ENCODE measurements at regions not wholly inside any gene's neighbourhood (a gene's known extent, or its start where the extent isn't known, plus 50 kb on each side); places are given as distances from the start of the nearest gene placed in this dataset.

GRCh38 chr3:59660852-59661625 is 611.2 kb upstream of the CFAP20DC start:
- Mint-ChIP-seq H3K4me1 (ENCODE audit: low read depth) (no peaks in the 10 kb centered on the region), H3K4me3 (no peak overlapping the region), H3K9me3 (peaks cover 1% of the 10 kb centered on the region), H3K27ac (no peak overlapping the region), H3K27me3 (ENCODE audit: low read depth) (no peaks in the 10 kb centered on the region), H3K36me3 (ENCODE audit: low read depth) (no peaks in the 10 kb centered on the region)
- intact Hi-C loops (cut with micrococcal nuclease) = no loop called here
- CTCF ChIA-PET = no interaction called here
- DNase-seq = no peak

- Mint-ChIP-seq H3K4me1 (ENCODE audit: low read depth) (no peaks in the 10 kb centered on the region), H3K27ac (no peak overlapping the region), H3K36me3 (ENCODE audit: low read depth) (no peaks in the 10 kb centered on the region), H3K27me3 (ENCODE audit: low read depth) (no peaks in the 10 kb centered on the region), H3K9me3 (peaks cover 1% of the 10 kb centered on the region), H3K4me3 (no peak overlapping the region)
- no peak for DNase-seq
- CTCF ChIA-PET = no interaction called here
- intact Hi-C loops (cut with micrococcal nuclease) = no loop called here
These were observed 610.6 kb upstream of the CFAP20DC start for GRCh38 chr3:59660376-59660775.

- H3K4me1 Mint-ChIP-seq (ENCODE audit: low read depth) = no peaks in the 10 kb centered on the region
- H3K27ac Mint-ChIP-seq = no peak overlapping the region
- no peak for DNase-seq
- intact Hi-C loops (cut with micrococcal nuclease) = no loop called here
- peaks cover 1% of the 10 kb centered on the region for H3K9me3 Mint-ChIP-seq
- CTCF ChIA-PET = interaction anchor here (0.6 kb wide), 1 partner anchor 13 kb away, joined by 3 read pairs; no protein-coding TSS in a partner anchor
- H3K4me3 Mint-ChIP-seq = no peak overlapping the region
- H3K36me3 Mint-ChIP-seq (ENCODE audit: low read depth) = no peaks in the 10 kb centered on the region
- no peaks in the 10 kb centered on the region for H3K27me3 Mint-ChIP-seq (ENCODE audit: low read depth)
These were observed 609.9 kb upstream of the CFAP20DC start for GRCh38 chr3:59659755-59660154.

- CTCF ChIA-PET = no interaction called here
- no peak overlapping the region for H3K4me3 Mint-ChIP-seq
- H3K27me3 Mint-ChIP-seq (ENCODE audit: low read depth) = no peaks in the 10 kb centered on the region
- H3K36me3 Mint-ChIP-seq (ENCODE audit: low read depth) = no peaks in the 10 kb centered on the region
- H3K27ac Mint-ChIP-seq = no peak overlapping the region
- peaks cover under 1% of the 10 kb centered on the region for H3K9me3 Mint-ChIP-seq
- no peak for DNase-seq
- intact Hi-C loops (cut with micrococcal nuclease) = no loop called here
- no peaks in the 10 kb centered on the region for H3K4me1 Mint-ChIP-seq (ENCODE audit: low read depth)
These were observed 609.0 kb upstream of the CFAP20DC start for GRCh38 chr3:59658866-59659265.

GRCh38 chr3:59658274-59658673 is 608.4 kb upstream of the CFAP20DC start:
- Mint-ChIP-seq H3K27me3 (ENCODE audit: low read depth) (no peaks in the 10 kb centered on the region), H3K4me1 (ENCODE audit: low read depth) (no peaks in the 10 kb centered on the region), H3K4me3 (no peak overlapping the region), H3K9me3 (no peaks in the 10 kb centered on the region), H3K36me3 (ENCODE audit: low read depth) (no peaks in the 10 kb centered on the region), H3K27ac (no peak overlapping the region)
- CTCF ChIA-PET = no interaction called here
- intact Hi-C loops (cut with micrococcal nuclease) = no loop called here
- DNase-seq = no peak

GRCh38 chr3:59655418-59656015 is 605.7 kb upstream of the CFAP20DC start:
- H3K27ac Mint-ChIP-seq = no peak overlapping the region
- no peaks in the 10 kb centered on the region for H3K27me3 Mint-ChIP-seq (ENCODE audit: low read depth)
- no peak for DNase-seq
- CTCF ChIA-PET = no interaction called here
- H3K9me3 Mint-ChIP-seq = peaks cover 8% of the 10 kb centered on the region
- intact Hi-C loops (cut with micrococcal nuclease) = no loop called here
- H3K4me3 Mint-ChIP-seq = no peak overlapping the region
- no peaks in the 10 kb centered on the region for H3K36me3 Mint-ChIP-seq (ENCODE audit: low read depth)
- H3K4me1 Mint-ChIP-seq (ENCODE audit: low read depth) = no peaks in the 10 kb centered on the region

GRCh38 chr3:59654480-59655417 is 604.9 kb upstream of the CFAP20DC start:
- intact Hi-C loops (cut with micrococcal nuclease) = no loop called here
- Mint-ChIP-seq H3K4me1 (ENCODE audit: low read depth) (no peaks in the 10 kb centered on the region), H3K4me3 (no peak overlapping the region), H3K27ac (no peak overlapping the region), H3K9me3 (peaks cover 15% of the 10 kb centered on the region), H3K27me3 (ENCODE audit: low read depth) (no peaks in the 10 kb centered on the region), H3K36me3 (ENCODE audit: low read depth) (no peaks in the 10 kb centered on the region)
- CTCF ChIA-PET = no interaction called here
- no peak for DNase-seq

- no peak for DNase-seq
- H3K4me3 Mint-ChIP-seq = no peak overlapping the region
- CTCF ChIA-PET = no interaction called here
- H3K27ac Mint-ChIP-seq = no peak overlapping the region
- no peaks in the 10 kb centered on the region for H3K27me3 Mint-ChIP-seq (ENCODE audit: low read depth)
- intact Hi-C loops (cut with micrococcal nuclease) = no loop called here
- no peaks in the 10 kb centered on the region for H3K36me3 Mint-ChIP-seq (ENCODE audit: low read depth)
- no peaks in the 10 kb centered on the region for H3K4me1 Mint-ChIP-seq (ENCODE audit: low read depth)
- peaks cover 21% of the 10 kb centered on the region for H3K9me3 Mint-ChIP-seq
These were observed 604.3 kb upstream of the CFAP20DC start for GRCh38 chr3:59654123-59654479.

GRCh38 chr3:59653405-59654122 is 603.7 kb upstream of the CFAP20DC start:
- no peak overlapping the region for H3K4me3 Mint-ChIP-seq
- H3K27ac Mint-ChIP-seq = no peak overlapping the region
- intact Hi-C loops (cut with micrococcal nuclease) = no loop called here
- H3K36me3 Mint-ChIP-seq (ENCODE audit: low read depth) = no peaks in the 10 kb centered on the region
- H3K9me3 Mint-ChIP-seq = peaks cover 25% of the 10 kb centered on the region
- CTCF ChIA-PET = no interaction called here
- no peaks in the 10 kb centered on the region for H3K4me1 Mint-ChIP-seq (ENCODE audit: low read depth)
- H3K27me3 Mint-ChIP-seq (ENCODE audit: low read depth) = no peaks in the 10 kb centered on the region
- no peak for DNase-seq

- intact Hi-C loops (cut with micrococcal nuclease) = no loop called here
- Mint-ChIP-seq H3K9me3 (peaks cover 12% of the 10 kb centered on the region), H3K4me1 (ENCODE audit: low read depth) (no peaks in the 10 kb centered on the region), H3K27ac (no peak overlapping the region), H3K27me3 (ENCODE audit: low read depth) (peaks cover 6% of the 10 kb centered on the region), H3K4me3 (no peak overlapping the region), H3K36me3 (ENCODE audit: low read depth) (no peaks in the 10 kb centered on the region)
- no peak for DNase-seq
- CTCF ChIA-PET = interaction anchor here (1.6 kb wide), 1 partner anchor 69 kb away, joined by 4 read pairs; no protein-coding TSS in a partner anchor
These were observed 594.9 kb upstream of the CFAP20DC start for GRCh38 chr3:59644479-59645402.

- Mint-ChIP-seq H3K27ac (no peak overlapping the region), H3K36me3 (ENCODE audit: low read depth) (no peaks in the 10 kb centered on the region), H3K4me3 (no peak overlapping the region), H3K27me3 (ENCODE audit: low read depth) (peaks cover 6% of the 10 kb centered on the region), H3K9me3 (no peaks in the 10 kb centered on the region), H3K4me1 (ENCODE audit: low read depth) (no peaks in the 10 kb centered on the region)
- intact Hi-C loops (cut with micrococcal nuclease) = no loop called here
- DNase-seq = no peak
- CTCF ChIA-PET = no interaction called here
These were observed 591.5 kb upstream of the CFAP20DC start for GRCh38 chr3:59641169-59641899.

Data from activated naive CD4-positive, alpha-beta T cell treated with anti-CD3 and anti-CD28 coated beads for 36 hours (primary cell).